GM19397 (cell line): ENCODE measurements at regions not wholly inside any gene's neighbourhood (a gene's known extent, or its start where the extent isn't known, plus 50 kb on each side); places are given as distances from the start of the nearest gene placed in this dataset.
"Not testable (repeated sequence)": the region's sequence is repeated elsewhere in the genome, so short reads cannot be mapped to it uniquely, and the experiment has no call there.

Source experiments
- ATAC-seq: cut with Tn5 transposase; IDR thresholded peaks from one replicate; pipeline ENCODE4 v1.9.1; 2021; ENCODE audit warnings: mild to moderate bottlenecking, moderate library complexity; ENCODE audit not compliant: unreplicated experiment

DNA sequence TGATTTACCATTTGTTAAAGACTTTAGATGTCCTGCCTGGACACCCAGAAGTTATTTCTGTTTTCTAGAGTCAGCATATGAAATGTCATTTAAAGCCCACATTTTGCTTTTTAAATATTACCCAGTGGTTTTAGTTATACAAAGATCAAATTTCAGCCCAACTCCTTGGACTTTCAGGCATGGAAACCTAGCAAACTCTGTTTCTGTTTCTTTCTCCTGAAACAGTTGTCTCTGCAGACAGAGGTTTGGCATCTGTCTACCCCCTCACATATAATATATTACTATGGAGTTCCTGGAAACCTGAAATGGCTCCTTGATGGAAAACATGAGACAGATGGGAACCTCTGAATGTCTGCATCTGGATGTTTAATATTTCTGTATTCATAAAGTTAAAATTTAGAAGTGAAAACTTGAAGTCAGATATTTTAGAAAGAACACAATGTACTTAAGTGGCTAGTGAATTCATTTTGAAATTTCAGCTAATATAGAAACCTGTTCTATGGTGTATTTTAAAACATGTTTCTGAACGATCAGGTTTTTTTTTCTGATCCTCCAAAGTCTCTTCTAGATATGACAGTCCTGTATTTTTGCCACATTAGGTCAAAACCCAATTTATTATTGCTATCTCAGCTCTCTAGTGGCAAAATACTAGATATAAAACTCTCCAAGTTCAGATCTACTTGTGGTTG lies 743.3 kb downstream of the CD109 start:
- ATAC-seq, result no peak

DNA sequence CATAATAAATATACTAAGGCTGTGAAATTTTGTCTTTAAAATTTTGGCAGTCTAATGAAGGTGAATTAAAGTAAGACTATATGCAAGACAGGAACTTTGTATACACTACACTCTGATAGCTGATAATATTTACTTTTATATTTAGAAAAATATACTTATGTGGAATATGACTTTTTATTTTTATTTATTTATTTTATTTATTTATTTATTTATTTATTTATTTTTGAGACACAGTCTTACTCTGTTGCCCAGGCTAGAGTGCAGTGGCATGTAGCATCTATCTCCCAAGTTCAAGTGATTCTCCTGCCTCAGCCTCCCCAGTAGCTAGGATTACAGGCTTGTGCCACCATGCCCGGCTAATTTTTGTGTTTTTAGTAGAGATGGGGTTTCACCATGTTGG lies 742.4 kb downstream of the CD109 start:
- ATAC-seq, result not testable (repeated sequence)

DNA sequence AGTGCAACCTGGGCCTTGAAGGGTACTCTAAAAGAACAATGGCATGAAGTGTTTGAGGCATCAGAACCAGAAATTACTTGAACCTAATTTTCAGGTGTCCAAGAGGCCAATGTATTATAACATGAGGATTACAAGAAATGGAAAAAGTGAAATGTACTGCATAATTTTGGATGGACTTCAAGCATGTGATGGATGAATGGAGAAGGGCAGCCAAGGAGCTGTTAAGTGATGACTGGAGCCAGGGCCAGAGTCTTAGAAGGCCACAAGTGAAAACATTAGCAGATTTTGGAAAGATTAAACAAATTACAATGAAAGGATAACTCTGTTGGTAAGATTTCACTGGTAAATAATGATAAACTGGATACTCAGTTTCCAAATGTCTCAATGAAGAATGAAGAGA lies 738.2 kb downstream of the CD109 start:
- ATAC-seq, result no peak

DNA sequence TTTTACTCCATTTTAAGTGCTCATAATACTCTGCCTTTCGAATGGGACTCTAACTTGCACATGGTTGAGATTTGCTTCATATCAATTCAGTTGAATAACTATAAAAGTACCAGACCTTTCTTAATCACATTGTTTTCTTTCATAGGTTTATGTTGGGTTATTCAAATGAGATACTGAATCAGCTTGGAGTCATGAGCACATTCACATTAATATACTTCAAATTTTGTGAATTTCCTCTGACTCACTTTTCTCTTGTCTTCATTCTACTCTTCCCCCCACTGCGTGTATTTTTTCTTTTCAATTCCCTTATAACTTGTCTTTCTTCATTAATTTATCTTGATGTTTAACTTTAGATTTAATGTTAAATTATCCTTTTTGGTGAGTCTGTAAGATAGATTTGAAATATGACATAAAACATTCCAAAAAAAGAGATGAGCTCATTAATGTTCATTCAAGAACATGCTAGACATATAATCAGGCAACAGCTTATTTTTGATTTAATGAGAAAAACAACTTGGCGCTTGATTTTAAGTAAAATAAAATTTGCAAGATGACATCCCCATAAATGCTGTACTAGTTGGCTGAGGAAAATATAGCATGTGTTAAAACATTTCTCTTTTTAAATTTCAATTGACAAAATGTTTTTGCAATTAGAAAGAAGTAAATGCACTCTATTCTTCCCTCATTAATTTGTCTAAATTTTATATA lies 736.0 kb downstream of the CD109 start:
- ATAC-seq, result no peak

DNA sequence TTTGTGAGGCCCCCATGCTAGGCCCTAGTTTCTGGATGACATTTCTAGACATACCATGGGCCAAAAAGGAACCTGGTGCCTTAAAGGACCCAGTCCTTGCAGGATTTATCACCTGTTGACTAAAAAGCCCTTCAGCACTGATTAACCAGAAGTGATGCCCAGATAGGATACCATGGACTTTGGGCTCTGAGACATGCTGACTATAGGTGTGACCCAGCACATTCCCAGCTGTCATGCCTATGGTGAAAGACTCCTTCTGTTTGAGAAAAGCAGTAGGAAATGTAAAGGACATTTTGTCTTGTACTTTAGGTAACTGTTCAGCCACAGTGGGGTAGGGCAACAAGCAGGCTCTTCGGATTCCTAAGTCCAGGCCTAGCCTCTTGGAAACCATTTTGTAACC lies 724.2 kb downstream of the CD109 start:
- no peak for ATAC-seq

DNA sequence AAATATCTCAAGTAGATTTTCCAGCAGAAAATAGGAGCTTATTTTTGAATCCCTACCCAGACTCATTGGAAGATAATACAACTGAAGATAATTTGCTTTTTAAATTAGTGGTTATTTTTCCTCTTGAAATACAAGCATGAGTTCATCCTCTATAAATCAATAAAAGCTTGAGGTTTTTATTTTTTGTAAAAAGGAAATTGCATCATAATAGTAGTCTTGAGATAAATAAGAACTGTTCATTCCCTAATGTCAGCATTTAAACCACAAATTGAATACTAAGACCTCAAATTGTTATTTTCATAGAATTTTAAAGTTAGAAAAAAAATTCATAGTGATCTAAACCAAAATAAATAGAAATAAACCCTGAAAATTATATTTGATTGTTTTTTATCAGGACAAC lies 719.1 kb downstream of the CD109 start:
- no peak for ATAC-seq

DNA sequence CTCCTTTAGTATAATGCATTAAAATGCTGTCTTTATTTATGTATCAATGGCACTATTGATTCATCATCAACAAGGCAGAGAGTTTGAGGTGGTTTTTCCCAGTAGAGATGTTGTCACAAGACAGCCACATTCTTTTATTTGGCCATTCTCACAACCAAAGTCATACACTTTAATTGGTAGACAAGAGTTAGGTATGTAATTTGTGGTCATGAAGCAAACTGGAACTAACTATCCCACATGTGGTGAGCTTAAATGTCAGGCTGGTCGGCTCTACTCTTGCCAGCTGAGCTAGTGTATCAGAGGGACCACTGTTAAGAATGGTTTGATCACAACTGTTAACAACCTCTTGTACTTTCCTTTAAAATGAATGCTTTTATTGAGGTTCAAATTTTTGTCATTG lies 714.6 kb downstream of the CD109 start:
- no peak for ATAC-seq

DNA sequence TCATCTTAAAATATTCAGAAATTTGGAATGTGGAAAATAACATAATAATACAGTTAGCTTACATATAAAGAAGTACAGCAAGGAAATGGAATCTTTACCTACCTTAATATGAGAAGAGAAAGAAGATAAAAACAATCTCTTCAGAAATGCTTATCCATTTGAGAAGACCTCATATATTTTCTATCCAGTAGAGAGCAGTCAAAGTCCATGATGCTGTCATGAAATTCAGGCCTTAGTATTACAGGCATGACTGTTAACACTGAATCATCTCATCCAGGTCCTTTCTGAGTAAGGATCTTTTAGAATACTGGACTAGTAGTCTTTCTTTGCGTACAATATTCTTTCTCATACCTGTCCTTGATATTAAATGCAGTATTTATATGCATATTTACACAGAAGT lies 713.4 kb downstream of the CD109 start:
- peak; percentile 86 for ATAC-seq

DNA sequence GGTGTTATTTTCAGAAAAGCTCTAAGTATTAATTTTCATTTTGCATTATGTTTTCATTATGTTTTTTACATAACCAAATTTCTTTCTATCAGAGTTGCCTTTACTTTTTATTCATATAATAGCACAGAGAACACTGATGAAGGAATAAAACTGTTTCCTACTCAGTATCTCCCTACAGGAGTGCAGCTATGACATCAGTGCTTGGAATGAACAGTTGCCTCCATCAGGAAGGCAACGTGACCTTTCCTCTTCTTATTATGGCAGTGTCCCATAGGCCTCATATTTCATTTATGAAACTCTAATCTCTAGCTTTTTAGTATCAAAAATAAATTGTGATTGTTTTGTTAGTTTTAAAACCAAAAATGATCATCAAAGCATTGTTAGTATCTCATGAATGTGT lies 712.8 kb downstream of the CD109 start:
- no peak for ATAC-seq

DNA sequence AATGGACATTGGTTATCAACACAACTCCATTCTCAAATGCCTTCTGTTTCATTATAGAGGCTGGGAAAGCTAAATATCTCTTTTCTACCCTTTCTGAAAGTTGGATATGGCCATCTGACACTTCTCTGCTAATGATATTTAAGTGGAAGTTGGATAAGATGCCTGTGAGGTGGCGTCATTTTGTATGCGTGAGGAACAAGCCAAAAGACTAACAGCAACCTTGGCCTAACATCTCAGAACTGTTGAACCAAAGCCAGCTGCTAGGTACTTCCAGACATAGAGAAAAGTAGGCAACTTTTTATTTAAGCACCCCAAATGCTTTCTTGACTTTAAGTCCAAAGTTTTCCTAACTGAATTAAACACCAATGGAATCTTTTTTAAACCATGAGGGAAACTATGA lies 708.4 kb downstream of the CD109 start:
- ATAC-seq, result no peak

DNA sequence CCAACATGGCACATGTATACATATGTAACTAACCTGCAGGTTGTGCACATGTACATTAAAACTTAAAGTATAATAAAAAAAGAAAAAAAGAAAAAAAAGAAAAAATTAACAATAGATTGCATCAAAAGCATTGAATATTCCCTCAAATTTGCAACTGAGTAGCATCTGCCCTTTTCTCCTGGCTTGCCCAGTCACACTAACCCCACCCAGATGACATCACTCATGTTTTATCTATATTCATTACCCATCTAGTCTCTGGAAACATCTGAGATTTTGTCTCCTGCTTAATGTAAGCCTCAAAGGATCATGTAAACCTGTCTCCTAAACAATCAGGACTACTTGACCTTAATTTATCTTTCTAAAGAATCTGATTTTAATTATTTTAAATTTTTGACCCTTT lies 706.8 kb downstream of the CD109 start:
- ATAC-seq, result no peak

DNA sequence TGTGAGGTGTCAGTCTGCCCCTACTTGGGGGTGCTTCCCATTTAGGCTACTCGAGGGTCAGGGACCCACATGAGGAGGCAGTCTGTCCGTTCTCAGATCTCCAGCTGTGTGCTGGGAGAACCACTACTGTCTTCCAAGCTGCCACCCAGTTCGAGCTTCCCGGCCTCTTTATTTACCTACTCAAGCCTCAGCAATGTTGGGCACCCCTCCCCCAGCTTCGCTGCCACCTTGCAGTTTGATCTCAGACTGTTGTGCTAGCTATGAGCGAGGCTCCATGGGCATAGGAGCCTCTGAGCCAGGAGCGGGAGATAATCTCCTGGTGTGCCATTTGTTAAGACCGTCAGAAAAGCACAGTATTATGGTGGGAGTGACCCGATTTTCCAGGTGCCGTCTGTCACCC lies 682.4 kb downstream of the CD109 start:
- not testable (repeated sequence) for ATAC-seq

DNA sequence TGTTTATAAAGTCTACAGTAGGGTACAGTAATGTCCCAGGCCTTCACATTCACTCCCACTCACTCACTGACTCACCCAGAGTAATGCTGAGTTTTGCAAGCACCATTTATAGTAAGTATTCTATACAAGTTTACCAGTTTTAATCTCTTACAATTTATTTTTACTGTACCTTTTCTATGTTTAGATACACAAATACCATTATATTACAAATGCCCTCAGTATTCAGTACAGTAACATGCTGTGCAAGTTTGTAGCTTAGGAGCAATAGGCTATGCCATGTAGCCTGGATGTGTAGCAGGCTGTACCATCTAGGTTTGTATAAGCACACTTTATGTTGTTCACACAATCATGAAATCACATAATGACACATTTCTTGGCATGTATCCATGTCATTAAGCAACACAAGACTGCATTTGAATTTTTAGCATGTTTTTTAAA lies 673.6 kb downstream of the CD109 start:
- ATAC-seq, result no peak

DNA sequence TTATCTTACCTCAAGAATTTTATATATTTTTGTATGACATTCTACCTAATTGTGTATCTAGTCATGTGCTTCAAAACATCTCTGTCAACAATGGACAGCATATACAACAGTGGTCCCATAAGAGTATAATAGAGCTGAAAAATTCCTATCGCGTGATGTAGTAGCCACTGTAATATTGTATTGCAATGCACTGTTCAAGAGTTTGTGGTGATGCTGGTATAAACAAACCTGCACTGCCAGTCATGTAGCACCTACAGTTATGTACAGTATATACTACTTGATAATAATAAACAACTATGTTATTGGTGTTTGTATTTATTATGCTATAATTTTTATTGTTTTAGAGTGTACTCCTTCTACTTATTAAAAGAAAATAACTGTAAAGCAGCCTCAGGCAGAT lies 672.7 kb downstream of the CD109 start:
- ATAC-seq, result no peak

DNA sequence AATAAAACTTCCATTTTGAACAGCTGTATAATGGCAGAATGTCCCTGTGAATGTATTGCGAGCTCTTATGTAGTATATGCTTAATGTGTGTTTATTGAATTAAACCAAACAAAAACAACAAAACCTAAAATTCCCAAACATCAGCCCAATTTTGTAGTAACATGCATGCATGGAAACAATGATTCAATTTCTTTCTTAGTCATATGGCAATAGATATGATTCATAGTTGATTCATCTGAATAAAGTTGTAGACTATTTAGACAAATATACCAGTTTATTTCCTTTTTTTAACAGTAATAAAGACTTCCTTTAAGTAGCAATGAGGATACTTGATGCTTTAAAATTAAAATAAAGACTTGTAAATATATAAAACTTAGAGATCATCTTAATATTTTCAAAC lies 670.6 kb downstream of the CD109 start:
- ATAC-seq, result no peak

DNA sequence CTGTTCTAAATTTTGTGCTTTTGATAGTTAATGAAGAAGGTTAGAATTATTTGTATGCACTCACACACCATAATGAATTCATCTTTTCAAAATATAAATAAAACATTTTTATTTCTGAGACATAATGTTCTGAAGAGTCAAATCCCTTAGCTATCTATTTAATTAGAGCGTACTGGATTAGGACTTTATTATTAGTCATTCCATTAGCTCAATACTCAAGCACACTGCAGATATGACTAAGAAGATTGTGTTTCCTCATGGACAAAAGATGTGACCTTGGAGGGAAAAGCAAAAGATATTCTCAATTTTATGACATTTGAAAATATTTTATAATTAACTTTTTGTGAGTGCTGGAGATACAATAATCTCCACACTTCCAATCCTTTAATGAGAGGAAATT lies 666.4 kb downstream of the CD109 start:
- ATAC-seq, result no peak

DNA sequence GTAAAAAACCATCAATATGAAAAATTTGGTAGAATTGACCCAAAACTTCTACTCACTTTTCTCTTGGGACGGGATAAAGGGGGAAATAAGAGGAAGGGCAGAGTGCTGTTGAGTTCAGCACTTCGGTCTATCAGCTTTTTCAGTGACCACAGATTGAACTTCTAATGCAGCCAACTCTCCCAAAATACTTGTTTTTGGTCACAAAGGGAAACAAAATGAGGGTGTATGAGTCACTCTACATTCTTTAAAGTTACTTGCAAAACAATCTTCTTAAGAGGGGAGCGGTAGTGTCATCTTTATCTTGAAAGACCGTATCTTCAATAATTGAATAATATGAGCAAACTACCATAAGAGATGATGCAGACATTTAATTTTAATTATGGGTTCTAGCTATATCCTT lies 661.3 kb downstream of the CD109 start:
- no peak for ATAC-seq

DNA sequence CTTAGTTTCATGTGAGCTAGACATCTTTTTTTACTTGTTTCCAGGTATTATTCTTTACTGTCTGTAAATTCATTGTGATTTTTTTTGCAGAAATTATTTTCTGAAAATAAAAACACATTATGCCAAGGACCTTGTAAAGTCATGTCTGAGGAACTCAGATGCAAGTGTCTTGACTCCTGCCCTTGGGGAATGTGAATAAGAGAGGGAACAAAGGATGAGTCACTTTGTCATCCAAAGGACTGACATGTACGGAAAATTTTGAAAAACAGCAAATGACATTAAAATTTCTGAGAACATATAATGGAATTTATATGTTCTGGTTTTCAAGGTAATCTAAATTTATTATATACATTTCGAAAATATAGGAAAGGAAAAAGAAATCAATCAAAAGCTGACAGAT lies 660.4 kb downstream of the CD109 start:
- ATAC-seq, result no peak

DNA sequence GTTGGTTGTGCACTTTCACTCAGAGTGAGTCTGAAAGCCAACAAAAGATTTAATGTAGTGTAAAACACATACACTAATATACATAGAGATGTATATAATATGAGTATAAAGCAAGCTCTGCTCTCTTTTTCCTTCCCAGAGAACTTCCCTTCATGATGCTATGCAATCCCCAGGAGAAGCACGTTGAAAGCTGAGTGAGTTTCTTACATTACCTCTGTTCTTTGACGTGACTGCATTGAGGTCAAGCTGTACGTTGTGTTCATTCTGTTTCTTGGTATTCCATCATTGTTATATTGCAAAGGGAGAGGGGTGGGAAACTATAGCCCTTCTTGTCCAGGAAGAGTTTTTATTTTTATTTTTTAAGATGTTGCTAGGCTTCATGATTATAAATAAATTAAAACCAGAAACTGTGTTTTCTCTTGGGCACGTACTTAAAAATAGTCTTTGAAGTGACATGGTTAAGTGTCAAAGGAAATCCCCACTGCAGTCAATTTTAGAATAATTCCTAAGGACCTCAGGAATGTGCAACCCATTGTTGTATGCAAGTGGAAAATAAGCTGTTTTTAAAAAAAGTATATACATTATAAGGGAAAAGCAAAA lies 651.0 kb downstream of the CD109 start:
- no peak for ATAC-seq

DNA sequence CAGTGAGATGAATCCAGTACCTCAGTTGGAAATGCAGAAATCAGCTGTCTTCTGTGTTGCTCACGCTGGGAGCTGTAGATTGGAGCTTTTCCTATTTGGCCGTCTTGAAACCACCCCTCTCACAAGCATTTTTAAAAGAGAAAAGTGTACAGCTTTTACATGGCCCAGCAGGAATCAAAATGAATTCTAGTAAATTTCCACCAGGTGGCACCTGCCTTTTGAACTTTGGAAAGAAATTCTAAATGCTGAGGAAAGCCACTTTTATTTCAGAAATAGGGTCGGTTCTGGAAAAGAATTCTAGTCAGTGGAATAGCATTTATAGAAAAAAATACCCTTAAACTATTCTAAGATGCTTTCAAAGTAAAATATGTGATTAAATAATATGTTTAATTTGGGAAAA lies 647.8 kb downstream of the CD109 start:
- ATAC-seq, result no peak

DNA sequence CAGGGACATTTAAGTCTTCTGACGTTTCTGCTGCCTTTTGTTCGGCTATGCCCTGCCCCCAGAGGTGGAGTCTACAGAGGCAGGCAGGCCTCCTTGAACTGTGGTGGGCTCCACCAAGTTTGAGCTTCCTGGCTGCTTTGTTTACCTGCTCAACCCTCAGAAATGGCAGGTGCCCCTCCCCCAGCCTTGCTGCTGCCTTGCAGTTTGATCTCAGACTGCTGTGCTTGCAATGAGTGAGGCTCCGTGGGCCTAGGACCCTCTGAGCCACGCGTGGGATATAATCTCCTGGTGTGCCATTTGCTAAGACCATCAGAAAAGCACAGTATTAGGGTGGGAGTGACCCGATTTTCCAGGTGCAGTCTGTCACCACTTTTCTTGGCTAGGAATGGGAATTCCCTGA lies 647.3 kb downstream of the CD109 start:
- ATAC-seq, result not testable (repeated sequence)

DNA sequence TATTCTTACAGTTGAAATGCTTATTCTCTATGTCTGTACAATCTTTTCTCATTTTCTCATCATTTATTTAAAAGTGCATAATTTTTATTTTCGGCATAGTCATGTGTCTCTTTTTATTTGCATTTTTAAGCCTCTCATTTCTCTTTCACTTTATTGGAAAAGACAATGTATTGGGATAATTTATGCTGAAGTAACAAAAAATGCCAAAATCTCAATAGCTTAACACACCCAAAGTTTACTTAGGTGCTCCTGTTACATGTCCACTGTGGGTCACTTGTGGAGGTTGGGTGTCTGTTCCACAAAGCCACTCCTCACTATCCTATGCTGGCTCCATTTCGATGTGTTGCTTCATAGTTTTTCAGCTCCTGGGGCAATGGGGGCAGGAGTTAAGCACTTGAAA lies 638.7 kb downstream of the CD109 start:
- ATAC-seq, result no peak
